Transverse colon (tissue), 4 donors: ENCODE measurements at regions not wholly inside any gene's neighbourhood (a gene's known extent, or its start where the extent isn't known, plus 50 kb on each side); places are given as distances from the start of the nearest gene placed in this dataset.

Experiments used
- DNase-seq: peaks from one replicate; pipeline ENCODE4 v3.0.0-alpha.2; 2019
- H3K27ac ChIP-seq, 4 donors: fragments of 200-600 bp; sonication (generic); 2 replicates each; pipeline ENCODE4 v1.5.1; 2016 to 2018; ENCODE audit warnings: inconsistent platforms in 4 of 4
- H3K27me3 ChIP-seq: fragments of 200-600 bp; sonication (generic); 2 replicates; pipeline ENCODE4 v1.5.1; 2017; ENCODE audit warnings: inconsistent platforms
- H3K36me3 ChIP-seq, 4 donors: fragments of 200-600 bp; sonication (generic); 2 replicates each; pipeline ENCODE4 v1.5.1; 2017 to 2019; ENCODE audit warnings: inconsistent platforms in 4 of 4
- H3K4me1 ChIP-seq, 4 donors: fragments of 200-600 bp; sonication (generic); 2 replicates each; pipeline ENCODE4 v1.5.1; 2017 to 2020; ENCODE audit warnings: inconsistent platforms in 4 of 4
- H3K4me3 ChIP-seq, 4 donors: fragments of 200-600 bp; sonication (generic); 1 replicate in 1 of 4; 2 replicates in 3 of 4; pipeline versions ENCODE4 v1.5.1 to v1.6.1; 2017 to 2019; ENCODE audit warnings: inconsistent platforms in 4 of 4
- H3K9me3 ChIP-seq, 2 donors: fragments of 200-600 bp; sonication (generic); 2 replicates each; pipeline ENCODE4 v1.5.1; 2017 to 2019; ENCODE audit warnings: inconsistent platforms in 2 of 2
- CTCF ChIP-seq, 5 experiments: fragments of 200-600 bp in 3 of 5; fragments of 450-650 bp in 2 of 5; sonication (generic) in 3 of 5; IDR thresholded peaks; 1 replicate in 2 of 5; 2 replicates in 3 of 5; pipeline ENCODE4 v1.5.1; 2016 to 2017; ENCODE audit warnings: antibody characterized with exemption in 5 of 5, inconsistent platforms in 3 of 5, mild to moderate bottlenecking in 2 of 5, moderate library complexity in 1 of 5
- EP300 ChIP-seq: sonication (generic); formaldehyde crosslinking; IDR thresholded peaks from one replicate; pipeline ENCODE4 v1.6.1; 2017; ENCODE audit warnings: antibody characterized with exemption, low read depth
- POLR2A ChIP-seq: fragments of 450-650 bp; IDR thresholded peaks from one replicate; pipeline ENCODE4 v1.6.1; 2016; ENCODE audit warnings: antibody characterized with exemption, mild to moderate bottlenecking, moderate library complexity
- POLR2AphosphoS5 ChIP-seq, 3 donors: sonication (generic); formaldehyde crosslinking; IDR thresholded peaks; one replicate each; pipeline ENCODE4 v1.6.1; 2016; ENCODE audit warnings: antibody characterized with exemption in 3 of 3
- WGBS, 2 donors: methylation state at CpG; one replicate each; pipeline ENCODE4 v1.1.5; 2018; ENCODE audit warnings: low coverage in 1 of 2; 5-methylcytosine and 5-hydroxymethylcytosine counted together
- in situ Hi-C, 4 donors: fragments of 200-750 bp; cut with MboI; loops; one replicate each; pipeline versions ENCODE4 v1.15.0 to v1.15.1; 2017; ENCODE audit warnings: low sequenced_read_pairs in 3 of 4, low pct_ligation_motif_present in 1 of 4, low pct_unique_long_range_greater_than_20kb in 1 of 4
- intact Hi-C: fragments of 100-400 bp; cut with DNase I; formaldehyde crosslinking; loops from one replicate; pipeline ENCODE4 v1.15.1; 2023; ENCODE audit warnings: low total_unique reads

GRCh38 chr5:33240558-33240957 lies 200.2 kb upstream of the TARS1 start:
- Histone ChIP-seq H3K27ac (no peak overlapping the region), H3K4me1 (peaks cover 0 to 22% (median 0%) of the 10 kb centered on the region in 4 donors), H3K36me3 (no peaks in the 10 kb centered on the region), H3K4me3 (no peak overlapping the region), H3K27me3 (no peaks in the 10 kb centered on the region), H3K9me3 (no peaks in the 10 kb centered on the region)
- 86% methylated on average over 6 of the region's 6 CpGs for WGBS, 2 donors
- intact Hi-C loops = no loop called here
- TF ChIP-seq EP300 (no peak), CTCF (IDR thresholded peaks at IDR 0.05) (no peak), POLR2AphosphoS5 (IDR thresholded peaks at IDR 0.05) (no peak), POLR2A (no peak)
- in situ Hi-C loops = no loop called here
- DNase-seq = no peak

- in situ Hi-C loops = no loop called here
- TF ChIP-seq EP300 (no peak), POLR2A (no peak), POLR2AphosphoS5 (IDR thresholded peaks at IDR 0.05) (no peak), CTCF (IDR thresholded peaks at IDR 0.05) (no peak)
- Histone ChIP-seq H3K27ac (no peak overlapping the region), H3K4me3 (no peak overlapping the region), H3K4me1 (peaks cover 0 to 11% (median 0%) of the 10 kb centered on the region in 4 donors), H3K36me3 (no peaks in the 10 kb centered on the region), H3K27me3 (no peaks in the 10 kb centered on the region), H3K9me3 (no peaks in the 10 kb centered on the region)
- 32 to 48% methylated on average over 3 to 4 of the region's 4 CpGs for WGBS, 2 donors
- DNase-seq = no peak
- intact Hi-C loops = no loop called here
Observed at GRCh38 chr5:33241802-33242201, 199.0 kb upstream of the TARS1 start.

- in situ Hi-C loops = no loop called here
- DNase-seq = no peak
- H3K4me1 ChIP-seq = peaks cover 0 to 8% (median 0%) of the 10 kb centered on the region in 4 donors
- no peaks in the 10 kb centered on the region for H3K36me3 ChIP-seq
- TF ChIP-seq POLR2A = no peak
- no peak for TF ChIP-seq EP300
- TF ChIP-seq POLR2AphosphoS5 (IDR thresholded peaks at IDR 0.05) = no peak
- no peak for TF ChIP-seq CTCF (IDR thresholded peaks at IDR 0.05)
- WGBS, 2 donors = 62 to 83% methylated on average over 2 of the region's 2 CpGs
- H3K4me3 ChIP-seq = no peak overlapping the region
- intact Hi-C loops = no loop called here
- H3K27me3 ChIP-seq = no peaks in the 10 kb centered on the region
- no peaks in the 10 kb centered on the region for H3K9me3 ChIP-seq
- no peak overlapping the region for H3K27ac ChIP-seq
Observed at GRCh38 chr5:33242277-33242676, 198.5 kb upstream of the TARS1 start.

GRCh38 chr5:33244441-33245150 lies 196.2 kb upstream of the TARS1 start:
- intact Hi-C loops (no loop called here), in situ Hi-C loops (no loop called here)
- H3K36me3 ChIP-seq = no peaks in the 10 kb centered on the region
- no peak for DNase-seq
- H3K4me1 ChIP-seq = no peaks in the 10 kb centered on the region
- no peak for TF ChIP-seq EP300
- TF ChIP-seq POLR2AphosphoS5 (IDR thresholded peaks at IDR 0.05) = no peak
- no peak for TF ChIP-seq CTCF (IDR thresholded peaks at IDR 0.05)
- no peak for TF ChIP-seq POLR2A
- H3K27me3 ChIP-seq = no peaks in the 10 kb centered on the region
- WGBS, 2 donors = 77% methylated on average over 4 of the region's 4 CpGs
- H3K9me3 ChIP-seq = no peaks in the 10 kb centered on the region
- no peak overlapping the region for H3K27ac ChIP-seq
- H3K4me3 ChIP-seq = no peak overlapping the region
